ENCODE measurements at regions not wholly inside any gene's neighbourhood (a gene's known extent, or its start where the extent isn't known, plus 50 kb on each side); places are given as distances from the start of the nearest gene placed in this dataset.

GRCh38 chr2:12415536-12415935 is 301.2 kb upstream of the TRIB2 start:
- Histone ChIP-seq H4K20me1 (replicated peaks; ENCODE audit: control insufficient read depth, extremely low read depth, insufficient read depth, low read length) (no peaks in the 10 kb centered on the region), H3K9me1 (replicated peaks; ENCODE audit: control insufficient read depth, extremely low read depth, insufficient read depth, low read length) (no peaks in the 10 kb centered on the region), H3K9ac (replicated peaks; ENCODE audit: extremely low read depth, insufficient read depth, low read length) (no peak overlapping the region), H3K27ac (ENCODE audit: insufficient read depth, low read depth, low read length) (no peak overlapping the region), H3K79me2 (ENCODE audit: control insufficient read depth, insufficient read depth, low read length) (no peaks in the 10 kb centered on the region), H3K4me2 (ENCODE audit: insufficient read depth, low read length) (no peak overlapping the region), H3K4me3 (replicated peaks in 1 of 3; ENCODE audit: insufficient read depth in 1 of 3, low read depth in 1 of 3, low read length in 3 of 3) (no peak overlapping the region), H3K27me3 (ENCODE audit: control insufficient read depth in 2 of 2, insufficient read depth in 2 of 2, low read length in 2 of 2) (no peaks in the 10 kb centered on the region), H3K4me1 (ENCODE audit: control insufficient read depth, extremely low read depth, insufficient read depth, low read length) (peaks cover 3% of the 10 kb centered on the region), H2AFZ (ENCODE audit: low read depth, low read length) (no peak overlapping the region), H3K36me3 (ENCODE audit: control insufficient read depth in 2 of 2, extremely low read depth in 1 of 2, insufficient read depth in 2 of 2, low read length in 2 of 2) (no peaks in the 10 kb centered on the region), H3K9me3 (replicated peaks; ENCODE audit: control insufficient read depth, insufficient read depth, low read length) (no peaks in the 10 kb centered on the region)
- intact Hi-C loops (cut with micrococcal nuclease): no loop called here
- no peak for DNase-seq (ENCODE audit: low read depth, low spot score)
- no peak for FAIRE-seq
- POLR2A ChIA-PET: no interaction called here
- TF ChIP-seq MAX (IDR thresholded peaks at IDR 0.05; ENCODE audit: insufficient read depth, insufficient read length) (no peak), JUN (IDR thresholded peaks at IDR 0.05; ENCODE audit: borderline replicate concordance, insufficient read depth, insufficient read length, low read depth) (no peak), MYC (IDR thresholded peaks at IDR 0.05; ENCODE audit: low read depth, low read length) (no peak), EZH2 (IDR thresholded peaks at IDR 0.05; ENCODE audit: borderline replicate concordance, low read depth, low read length, severe bottlenecking) (no peak), POLR2AphosphoS5 (IDR thresholded peaks at IDR 0.05; ENCODE audit: insufficient read depth, low read depth, low read length) (no peak), CTCF (IDR thresholded peaks at IDR 0.05; ENCODE audit: extremely low read depth in 1 of 2, insufficient read depth in 1 of 2, low read depth in 1 of 2, low read length in 2 of 2) (no peak), FOS (IDR thresholded peaks at IDR 0.05; ENCODE audit: borderline replicate concordance, insufficient read depth, low read length) (no peak), POLR2A (IDR thresholded peaks at IDR 0.05; ENCODE audit: low read depth, low read length) (no peak), GATA2 (IDR thresholded peaks at IDR 0.05; ENCODE audit: insufficient read depth, insufficient read length, low read depth, low read length) (no peak)
- CTCF ChIA-PET: interaction anchor here (1.0 to 2.2 kb wide), 8 partner anchors 10 to 591 kb away, joined by 3 to 14 read pairs (median 5); partner anchors contain the start of gene TRIB2
- dilution Hi-C loops (cut with MboI; ENCODE audit: extremely low pct_ligation_motif_present, low sequenced_read_pairs): no loop called here
- no TSS peak for BruUV-seq (replicated peaks)

All from endothelial cell of umbilical vein (primary cell).